H1 (cell line): ENCODE measurements at regions not wholly inside any gene's neighbourhood (a gene's known extent, or its start where the extent isn't known, plus 50 kb on each side); places are given as distances from the start of the nearest gene placed in this dataset.

Source experiments
- CTCF ChIA-PET: fragments of 300-600 bp; sonication (Branson Sonifier 250); formaldehyde crosslinking; loops from one replicate; lab custom pipeline; 2021; ENCODE audit not compliant: partially characterized antibody; lab: Charles Lee
- POLR2A ChIA-PET: fragments of 300-600 bp; sonication (Branson Sonifier 250); formaldehyde crosslinking; loops from one replicate; lab custom pipeline; 2021; ENCODE audit warnings: inconsistent platforms; ENCODE audit not compliant: partially characterized antibody; lab: Charles Lee
- DNase-seq, 2 experiments: peaks; one replicate each; pipeline versions ENCODE4 v3.0.0 to v3.0.0-alpha.2; 2010 to 2022; ENCODE audit warnings: low spot score in 2 of 2, low read depth in 1 of 2, mixed read lengths in 1 of 2
- FAIRE-seq: peaks from 2 replicates; lab custom pipeline; 2011; peaks lifted over from hg19 to GRCh38; lab: Jason Lieb, UNC
- H2AFZ ChIP-seq: 2 replicates; pipeline ENCODE4 v1.8.1; 2012; ENCODE audit warnings: low read length, inconsistent platforms
- H2AK5ac ChIP-seq: 2 replicates; pipeline ENCODE4 v1.6.1; 2013; ENCODE audit warnings: low read depth, low read length
- H2BK120ac ChIP-seq: replicated peaks from 2 replicates; pipeline ENCODE3; 2013; ENCODE audit warnings: low read depth, low read length, inconsistent platforms
- H2BK12ac ChIP-seq: 2 replicates; pipeline ENCODE4 v1.6.1; 2013; ENCODE audit warnings: low read depth, low read length
- H2BK15ac ChIP-seq: 2 replicates; pipeline ENCODE4 v1.6.1; 2013; ENCODE audit warnings: low read length
- H2BK20ac ChIP-seq: 2 replicates; pipeline ENCODE4 v1.6.1; 2013; ENCODE audit warnings: low read length
- H2BK5ac ChIP-seq: 2 replicates; pipeline ENCODE4 v1.6.1; 2013; ENCODE audit warnings: low read depth, low read length
- H3K14ac ChIP-seq: 2 replicates; pipeline ENCODE4 v1.6.1; 2013; ENCODE audit warnings: inconsistent platforms; ENCODE audit not compliant: insufficient read length
- H3K18ac ChIP-seq: 2 replicates; pipeline ENCODE4 v1.6.1; 2013; ENCODE audit warnings: low read length; ENCODE audit errors: extremely low read depth
- H3K23ac ChIP-seq: 2 replicates; pipeline ENCODE4 v1.6.1; 2013; ENCODE audit warnings: inconsistent platforms; ENCODE audit not compliant: insufficient read length
- H3K23me2 ChIP-seq: 2 replicates; pipeline ENCODE4 v1.6.1; 2013; ENCODE audit warnings: low read depth, low read length
- H3K27ac ChIP-seq: 2 replicates; pipeline ENCODE4 v1.6.1; 2011; ENCODE audit warnings: low read depth, low read length, inconsistent platforms
- H3K27me3 ChIP-seq, 4 experiments: replicated peaks in 1 of 4; 1 replicate in 1 of 4; 2 replicates in 3 of 4; pipeline versions ENCODE4 v1.6.1 to v1.8.1; 2011 to 2013; ENCODE audit warnings: low read length in 3 of 4, mild to moderate bottlenecking in 3 of 4, inconsistent platforms in 2 of 4, mixed read lengths in 2 of 4, moderate library complexity in 1 of 4; ENCODE audit not compliant: control insufficient read depth in 3 of 4, insufficient read depth in 3 of 4; ENCODE audit errors: extremely low read depth in 1 of 4
- H3K36me3 ChIP-seq, 4 experiments: 2 replicates each; pipeline versions ENCODE4 v1.6.1 to v1.8.1; 2011 to 2013; ENCODE audit warnings: mild to moderate bottlenecking in 4 of 4, low read length in 3 of 4, moderate library complexity in 2 of 4, control low read depth in 1 of 4, inconsistent platforms in 1 of 4; ENCODE audit not compliant: insufficient read depth in 4 of 4, control insufficient read depth in 2 of 4
- H3K4ac ChIP-seq: replicated peaks from 2 replicates; pipeline ENCODE3; 2013; ENCODE audit warnings: low read length, low read depth, mixed read lengths, inconsistent platforms; ENCODE audit not compliant: insufficient read length
- H3K4me1 ChIP-seq, 4 experiments: replicated peaks in 1 of 4; 1 replicate in 1 of 4; 2 replicates in 3 of 4; pipeline versions ENCODE4 v1.6.1 to v1.8.1; 2011 to 2013; ENCODE audit warnings: low read length in 3 of 4, inconsistent platforms in 2 of 4, mixed read lengths in 1 of 4; ENCODE audit not compliant: insufficient read depth in 4 of 4, control insufficient read depth in 3 of 4
- H3K4me2 ChIP-seq, 2 experiments: 2 replicates each; pipeline versions ENCODE4 v1.6.1 to v1.8.1; 2011 to 2013; ENCODE audit warnings: low read depth in 2 of 2, low read length in 2 of 2, control low read depth in 1 of 2, inconsistent platforms in 1 of 2, mild to moderate bottlenecking in 1 of 2; ENCODE audit not compliant: insufficient read depth in 1 of 2
- H3K4me3 ChIP-seq, 4 experiments: fragments of 200-600, 300-600 bp in 1 of 4; sonication (generic), shearing (Covaris generic), sonication (Bioruptor Twin) in 1 of 4; 2 replicates each; pipeline versions ENCODE4 v1.5.1 to v1.8.1; 2011 to 2016; ENCODE audit warnings: low read length in 4 of 4, low read depth in 3 of 4, control low read depth in 2 of 4, inconsistent platforms in 2 of 4, mild to moderate bottlenecking in 2 of 4, mixed read lengths in 1 of 4, moderate library complexity in 1 of 4; ENCODE audit not compliant: insufficient read depth in 2 of 4; ENCODE audit errors: extremely low read depth in 1 of 4
- H3K56ac ChIP-seq: replicated peaks from 2 replicates; pipeline ENCODE3; 2013; ENCODE audit warnings: low read depth, mild to moderate bottlenecking, mixed read lengths, low read length, inconsistent platforms; ENCODE audit not compliant: insufficient read length
- H3K79me1 ChIP-seq: 2 replicates; pipeline ENCODE4 v1.6.1; 2013; ENCODE audit warnings: low read depth, low read length, control low read depth
- H3K79me2 ChIP-seq, 2 experiments: 2 replicates each; pipeline versions ENCODE4 v1.6.1 to v1.8.1; 2012 to 2013; ENCODE audit warnings: low read length in 2 of 2, mild to moderate bottlenecking in 2 of 2, inconsistent platforms in 1 of 2; ENCODE audit not compliant: insufficient read depth in 2 of 2, control insufficient read depth in 1 of 2
- H3K9ac ChIP-seq, 4 experiments: replicated peaks in 1 of 4; 1 replicate in 1 of 4; 2 replicates in 3 of 4; pipeline versions ENCODE4 v1.6.1 to v1.8.1; 2011 to 2013; ENCODE audit warnings: low read depth in 3 of 4, low read length in 3 of 4, control low read depth in 2 of 4, mild to moderate bottlenecking in 2 of 4, moderate library complexity in 2 of 4, inconsistent platforms in 1 of 4; ENCODE audit errors: extremely low read depth in 1 of 4
- H3K9me3 ChIP-seq, 2 experiments: 2 replicates each; pipeline versions ENCODE4 v1.6.1 to v1.8.1; 2012 to 2013; ENCODE audit warnings: mild to moderate bottlenecking in 2 of 2, moderate library complexity in 2 of 2, control low read depth in 1 of 2, inconsistent platforms in 1 of 2, low read depth in 1 of 2, low read length in 1 of 2, mixed read lengths in 1 of 2; ENCODE audit not compliant: insufficient read depth in 2 of 2
- H4K20me1 ChIP-seq, 2 experiments: replicated peaks in 1 of 2; 2 replicates each; pipeline versions ENCODE3 to v1.8.1; 2011 to 2013; ENCODE audit warnings: inconsistent platforms in 2 of 2, low read length in 2 of 2, mild to moderate bottlenecking in 1 of 2; ENCODE audit not compliant: insufficient read depth in 2 of 2, control insufficient read depth in 1 of 2
- H4K5ac ChIP-seq: 2 replicates; pipeline ENCODE4 v1.6.1; 2013; ENCODE audit warnings: low read length, low read depth, mixed read lengths, inconsistent platforms; ENCODE audit not compliant: insufficient read length
- H4K8ac ChIP-seq: 2 replicates; pipeline ENCODE4 v1.8.0; 2013; ENCODE audit warnings: mild to moderate bottlenecking, moderate library complexity, low read length, inconsistent platforms; ENCODE audit not compliant: insufficient read depth; ENCODE audit errors: extremely low read depth
- H4K91ac ChIP-seq: replicated peaks from 2 replicates; pipeline ENCODE3; 2013; ENCODE audit warnings: low read length, mixed read lengths, inconsistent platforms; ENCODE audit not compliant: insufficient read length
- CBX5 ChIP-seq: fragments of 300-800, 300-1000 bp; sonication (generic); IDR thresholded peaks from 2 replicates; pipeline ENCODE4 v1.7.1; 2016; ENCODE audit warnings: antibody characterized with exemption, low read length, low read depth
- RAD21 ChIP-seq, 2 experiments: IDR thresholded peaks in 1 of 2; conservative IDR thresholded peaks in 1 of 2; 2 replicates each; pipeline ENCODE4 v1.6.1; 2011; ENCODE audit warnings: low read depth in 2 of 2, low read length in 2 of 2, improper control_type of control experiment in 1 of 2, inconsistent platforms in 1 of 2, mild to moderate bottlenecking in 1 of 2, moderate library complexity in 1 of 2
- SAP30 ChIP-seq: fragments of 300-600 bp; sonication (generic); IDR thresholded peaks from 2 replicates; pipeline ENCODE4 v1.7.1; 2012; ENCODE audit warnings: low read length, moderate library complexity, mild to moderate bottlenecking, inconsistent platforms; ENCODE audit not compliant: insufficient read depth, insufficient replicate concordance
- SP4 ChIP-seq: IDR thresholded peaks from 2 replicates; pipeline ENCODE4 v1.6.1; 2012; ENCODE audit warnings: low read length, inconsistent platforms
- WGBS, 2 experiments: shearing (Covaris generic) in 1 of 2; methylation state at CpG; one replicate each; pipeline versions ENCODE4 v1.1.6 to v1.1.7; 2013 to 2015; ENCODE audit warnings: low lambda C conversion rate in 2 of 2, mixed read lengths in 2 of 2, inconsistent platforms in 1 of 2, low coverage in 1 of 2, missing lambda C conversion rate in 1 of 2; ENCODE audit not compliant: insufficient replicate concordance in 2 of 2, insufficient coverage in 1 of 2, insufficient read length in 1 of 2; ENCODE audit errors: extremely low coverage in 1 of 2, missing lambda C conversion rate in 1 of 2; 5-methylcytosine and 5-hydroxymethylcytosine counted together

DNA sequence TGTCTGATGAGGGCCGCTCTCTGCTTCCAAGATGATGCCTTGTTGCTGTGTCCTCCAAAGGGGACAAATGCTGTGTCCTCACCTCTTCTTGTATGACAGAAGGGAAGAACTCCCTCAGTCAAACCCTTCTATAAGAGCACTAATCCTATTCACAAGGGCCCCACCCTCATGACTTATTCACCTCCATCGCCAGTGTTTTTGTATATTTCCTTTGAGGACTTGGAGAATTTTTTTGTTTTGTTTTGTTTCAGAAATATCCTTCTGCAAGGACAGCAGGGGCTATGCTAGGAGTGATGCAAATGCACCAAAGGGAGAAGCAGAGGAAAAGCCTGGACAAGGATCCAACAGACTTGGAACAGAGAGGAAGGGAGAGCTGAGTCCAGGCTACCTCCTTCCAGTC lies 214.4 kb downstream of the TLE3 start:
- Histone ChIP-seq H2BK20ac (no peak overlapping the region), H4K20me1 (no peaks in the 10 kb centered on the region), H3K4me1 (no peaks in the 10 kb centered on the region), H3K27me3 (no peaks in the 10 kb centered on the region), H3K79me1 (no peaks in the 10 kb centered on the region), H2BK15ac (no peak overlapping the region), H3K9ac (no peak overlapping the region), H2BK12ac (no peak overlapping the region), H3K23ac (no peak overlapping the region), H3K56ac (no peak overlapping the region), H2AFZ (no peak overlapping the region), H3K18ac (no peak overlapping the region), H4K5ac (no peak overlapping the region), H3K36me3 (no peaks in the 10 kb centered on the region), H2BK5ac (no peak overlapping the region), H3K4me3 (no peak overlapping the region), H4K91ac (no peak overlapping the region), H2BK120ac (no peak overlapping the region), H3K14ac (no peak overlapping the region), H3K4ac (no peak overlapping the region), H3K79me2 (no peaks in the 10 kb centered on the region), H2AK5ac (no peak overlapping the region), H3K4me2 (no peak overlapping the region), H3K9me3 (no peaks in the 10 kb centered on the region), H3K27ac (no peak overlapping the region), H4K8ac (no peak overlapping the region), H3K23me2 (no peaks in the 10 kb centered on the region)
- CTCF ChIA-PET = interaction anchor here (1.0 to 1.8 kb wide), 4 partner anchors 9 to 121 kb away, joined by 3 to 4 read pairs (median 4); no protein-coding TSS in a partner anchor
- FAIRE-seq (no peak), DNase-seq (no peak)
- POLR2A ChIA-PET = no interaction called here
- 91% methylated on average over 2 of the region's 2 CpGs; no CpG with 5 or more reads in 1 of the 2 experiments for WGBS, 2 experiments
- TF ChIP-seq RAD21 (IDR thresholded peaks at IDR 0.05 in 1 of 2, conservative IDR thresholded peaks at IDR 0.05 in 1 of 2; ENCODE audit: low read depth in 2 of 2, low read length in 2 of 2) (no peak), SAP30 (no peak), CBX5 (no peak), SP4 (no peak)
